Mucosa of descending colon (tissue), 3 donors: ENCODE measurements at regions not wholly inside any gene's neighbourhood (a gene's known extent, or its start where the extent isn't known, plus 50 kb on each side); places are given as distances from the start of the nearest gene placed in this dataset.

ENCODE experiments used
- ATAC-seq: fragments of 200-7000 bp; cut with Tn5 transposase; one replicate; pipeline ENCODE4 v1.9.1; 2020; ENCODE audit warnings: mild to moderate bottlenecking, moderate library complexity
- DNase-seq, 3 donors: peaks; one replicate each; pipeline ENCODE4 v3.0.0-alpha.2; 2020
- H3K36me3 ChIP-seq: fragments of 200-600 bp; one replicate; pipeline ENCODE4 v1.8.0; 2021; ENCODE audit warnings: low read depth, mild to moderate bottlenecking
- H3K4me1 ChIP-seq: fragments of 200-600 bp; one replicate; pipeline ENCODE4 v1.8.0; 2021; ENCODE audit warnings: low read depth, mild to moderate bottlenecking
- H3K4me3 ChIP-seq: fragments of 200-600 bp; one replicate; pipeline ENCODE4 v1.8.0; 2021; ENCODE audit warnings: mild to moderate bottlenecking
- H3K9me3 ChIP-seq: fragments of 200-600 bp; one replicate; pipeline ENCODE4 v1.8.0; 2021; ENCODE audit warnings: mild to moderate bottlenecking
- intact Hi-C, 2 donors: fragments of 100-400 bp; cut with DNase I in 1 of 2; cut with micrococcal nuclease in 1 of 2; formaldehyde crosslinking; loops; one replicate each; pipeline versions ENCODE4 v1.11.0 to v1.11.1; 2022; cut with DNase I, micrococcal nuclease
- TF ChIP-seq, protein P1 (sequence below): fragments of 200-600 bp; IDR thresholded peaks from one replicate; pipeline ENCODE4 v1.8.0; 2022; ENCODE audit warnings: antibody characterized with exemption, mild to moderate bottlenecking
- donor health status: DM: no; HTN: no; CAD: no; lungs with moderate emphysema.
- donor health status: DM: no; HTN: no; CAD: no.
- donor health status: DM: no; HTN: yes; CAD: no.

DNA sequence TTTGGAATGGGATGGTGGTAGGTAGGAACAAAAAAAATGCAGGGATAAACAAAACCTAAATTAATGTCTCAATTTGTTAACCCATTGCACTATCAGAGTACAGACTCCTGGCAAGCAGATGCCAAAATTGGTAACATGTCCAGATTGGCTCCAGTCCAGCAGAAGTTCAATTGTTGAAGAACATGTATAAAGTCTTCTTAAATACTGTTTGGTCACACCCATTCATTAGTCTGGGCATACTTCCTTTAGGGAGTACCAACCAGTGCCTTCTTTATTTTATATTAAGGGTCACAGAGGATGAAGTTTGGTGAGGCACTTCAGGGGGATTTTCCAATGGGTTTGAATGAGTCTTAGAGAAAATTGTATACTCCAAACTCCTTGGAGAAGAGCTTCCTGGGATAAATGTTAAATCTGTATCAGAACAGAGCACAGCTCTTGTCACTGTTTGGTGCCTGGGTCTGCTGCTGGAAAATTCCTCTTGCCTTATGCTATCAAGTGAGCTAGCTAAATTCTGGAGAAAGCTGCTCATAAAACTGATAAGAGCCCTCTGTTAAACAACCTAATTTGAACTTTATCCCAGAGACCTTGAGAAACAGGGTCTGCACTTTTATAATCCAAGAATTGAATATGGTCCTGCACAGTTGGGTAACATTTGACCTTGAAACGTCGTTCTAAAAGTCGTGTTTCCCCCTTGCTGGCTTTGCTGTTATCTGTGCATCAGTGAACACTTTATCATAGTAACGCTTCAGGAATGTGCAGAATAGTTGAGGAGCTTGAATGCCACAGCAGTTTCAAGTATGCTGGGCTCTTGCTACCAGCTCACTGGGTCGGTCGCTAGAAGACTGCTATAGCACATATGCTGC lies 334.1 kb upstream of the CITED2 start:
- no peak overlapping the region for H3K4me3 ChIP-seq
- H3K36me3 ChIP-seq: no peaks in the 10 kb centered on the region
- TF ChIP-seq, protein P1, sequence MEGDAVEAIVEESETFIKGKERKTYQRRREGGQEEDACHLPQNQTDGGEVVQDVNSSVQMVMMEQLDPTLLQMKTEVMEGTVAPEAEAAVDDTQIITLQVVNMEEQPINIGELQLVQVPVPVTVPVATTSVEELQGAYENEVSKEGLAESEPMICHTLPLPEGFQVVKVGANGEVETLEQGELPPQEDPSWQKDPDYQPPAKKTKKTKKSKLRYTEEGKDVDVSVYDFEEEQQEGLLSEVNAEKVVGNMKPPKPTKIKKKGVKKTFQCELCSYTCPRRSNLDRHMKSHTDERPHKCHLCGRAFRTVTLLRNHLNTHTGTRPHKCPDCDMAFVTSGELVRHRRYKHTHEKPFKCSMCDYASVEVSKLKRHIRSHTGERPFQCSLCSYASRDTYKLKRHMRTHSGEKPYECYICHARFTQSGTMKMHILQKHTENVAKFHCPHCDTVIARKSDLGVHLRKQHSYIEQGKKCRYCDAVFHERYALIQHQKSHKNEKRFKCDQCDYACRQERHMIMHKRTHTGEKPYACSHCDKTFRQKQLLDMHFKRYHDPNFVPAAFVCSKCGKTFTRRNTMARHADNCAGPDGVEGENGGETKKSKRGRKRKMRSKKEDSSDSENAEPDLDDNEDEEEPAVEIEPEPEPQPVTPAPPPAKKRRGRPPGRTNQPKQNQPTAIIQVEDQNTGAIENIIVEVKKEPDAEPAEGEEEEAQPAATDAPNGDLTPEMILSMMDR: no peak
- H3K4me1 ChIP-seq: peaks cover 11% of the 10 kb centered on the region
- DNase-seq (no peak), ATAC-seq (peak; percentile 36)
- no peaks in the 10 kb centered on the region for H3K9me3 ChIP-seq
- intact Hi-C loops: no loop called here

DNA sequence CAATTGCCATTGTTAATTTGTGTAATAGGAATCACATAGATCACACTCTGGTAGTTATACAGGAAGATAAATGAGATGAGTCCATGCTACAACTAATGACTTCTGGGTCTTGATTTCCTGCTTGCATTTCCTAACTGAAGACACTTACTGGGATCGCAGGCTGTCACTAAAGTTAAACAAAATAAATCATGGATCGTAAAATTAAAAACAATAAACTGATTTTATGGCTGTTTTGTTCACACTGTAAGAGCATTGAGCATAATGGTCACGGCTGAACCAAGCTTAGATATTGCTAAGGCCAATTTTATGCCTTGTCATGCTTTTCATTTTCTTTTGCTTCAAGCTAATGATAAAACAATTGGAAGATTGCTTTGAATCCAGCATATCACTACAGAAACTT lies 332.5 kb upstream of the CITED2 start:
- no peaks in the 10 kb centered on the region for H3K9me3 ChIP-seq
- H3K4me1 ChIP-seq: peaks cover 11% of the 10 kb centered on the region
- intact Hi-C loops: no loop called here
- H3K4me3 ChIP-seq: no peak overlapping the region
- TF ChIP-seq, protein P1: no peak
- no peak for DNase-seq
- peak; percentile 74 for ATAC-seq
- no peaks in the 10 kb centered on the region for H3K36me3 ChIP-seq

DNA sequence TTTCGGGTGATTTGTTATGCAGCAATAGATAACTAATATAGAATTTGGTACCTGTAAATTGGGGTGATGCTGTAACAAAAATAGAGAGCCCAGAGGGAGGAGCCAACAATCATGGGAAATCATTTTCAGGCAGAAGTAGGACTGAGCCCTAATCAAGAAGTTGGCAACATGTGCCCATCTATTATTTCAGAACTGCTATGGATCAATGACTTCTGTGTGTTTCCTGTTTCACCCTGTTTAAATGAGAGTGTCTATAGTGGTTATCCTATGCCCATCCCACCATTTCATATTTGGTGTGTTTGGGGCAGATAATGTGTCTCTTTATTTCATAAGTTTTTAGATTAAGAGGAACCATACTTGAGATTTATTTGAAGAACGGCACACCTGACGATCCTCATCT lies 330.8 kb upstream of the CITED2 start:
- TF ChIP-seq, protein P1: no peak
- Histone ChIP-seq H3K4me3 (no peak overlapping the region), H3K9me3 (no peaks in the 10 kb centered on the region), H3K4me1 (peaks cover 11% of the 10 kb centered on the region), H3K36me3 (no peaks in the 10 kb centered on the region)
- ATAC-seq: no peak
- no peak for DNase-seq
- intact Hi-C loops: no loop called here

DNA sequence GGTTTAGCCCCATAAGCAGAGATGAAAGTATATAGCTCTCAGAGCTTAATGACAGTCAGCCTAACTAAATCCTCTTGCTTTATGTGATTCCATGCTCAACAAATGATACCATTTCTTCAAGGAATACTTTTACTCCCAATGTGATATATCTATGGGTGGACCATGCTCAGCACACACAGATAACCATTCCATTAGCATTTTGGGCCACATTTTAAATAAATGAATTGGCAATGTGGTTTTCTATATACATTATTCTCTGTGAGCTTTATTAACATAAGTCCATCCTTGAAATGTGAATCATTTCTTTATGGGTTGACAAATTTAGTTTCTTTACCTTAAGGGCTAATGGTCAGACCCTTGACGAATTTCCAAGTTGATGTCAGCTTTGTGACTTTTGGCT lies 329.3 kb upstream of the CITED2 start:
- ATAC-seq (no peak), DNase-seq (no peak)
- intact Hi-C loops: no loop called here
- TF ChIP-seq, protein P1: no peak
- Histone ChIP-seq H3K4me1 (peaks cover 17% of the 10 kb centered on the region), H3K36me3 (no peaks in the 10 kb centered on the region), H3K4me3 (no peak overlapping the region), H3K9me3 (no peaks in the 10 kb centered on the region)

DNA sequence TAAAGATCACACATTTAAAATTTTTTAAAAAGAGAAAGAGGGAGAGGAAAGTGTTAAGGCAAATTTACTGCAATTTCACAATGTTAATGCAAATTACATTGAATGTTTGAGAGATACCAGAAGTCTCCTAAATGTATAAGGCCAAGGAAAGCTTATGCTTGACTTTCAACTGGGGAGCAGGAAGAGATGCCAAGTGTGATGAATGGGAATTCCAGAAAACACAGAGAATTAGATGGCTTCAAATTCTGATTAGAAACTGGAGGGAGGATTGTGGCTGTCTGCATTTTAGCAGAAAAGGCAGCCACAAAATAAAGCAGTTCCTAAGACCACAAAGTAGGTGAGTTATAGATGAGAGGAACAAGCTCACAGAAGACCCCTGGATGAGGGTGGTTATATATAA lies 328.3 kb upstream of the CITED2 start:
- Histone ChIP-seq H3K9me3 (no peaks in the 10 kb centered on the region), H3K4me3 (no peak overlapping the region), H3K36me3 (no peaks in the 10 kb centered on the region), H3K4me1 (peaks cover 12% of the 10 kb centered on the region)
- ATAC-seq (no peak), DNase-seq (no peak)
- intact Hi-C loops: no loop called here
- TF ChIP-seq, protein P1: no peak
